ENCODE measurements at regions not wholly inside any gene's neighbourhood (a gene's known extent, or its start where the extent isn't known, plus 50 kb on each side); places are given as distances from the start of the nearest gene placed in this dataset.
A peak's percentile ranks its signal among the peaks of the same experiment; 100 is the strongest.

GRCh38 chrX:16457239-16457638 is 192.7 kb upstream of the S100G start:
- DNase-seq: no peak

GRCh38 chrX:16458208-16458607 is 191.8 kb upstream of the S100G start:
- H3K4me3 Mint-ChIP-seq: no peak overlapping the region
- no peaks in the 10 kb centered on the region for H3K36me3 Mint-ChIP-seq (ENCODE audit: low read depth)
- no peak for DNase-seq
- peaks cover 18% of the 10 kb centered on the region for H3K4me1 Mint-ChIP-seq (ENCODE audit: low read depth)
- H3K27me3 Mint-ChIP-seq (ENCODE audit: insufficient read depth): no peaks in the 10 kb centered on the region; the same call in 1 of the 2 replicates
- no peak for TF ChIP-seq CTCF (IDR thresholded peaks at IDR 0.05)
- H3K27ac Mint-ChIP-seq: no peak overlapping the region
- no peaks in the 10 kb centered on the region for H3K9me3 Mint-ChIP-seq

More at GRCh38 chrX:16457239-16457638, 192.7 kb upstream of the S100G start:
- no peak overlapping the region for H3K27ac Mint-ChIP-seq
- no peaks in the 10 kb centered on the region for H3K36me3 Mint-ChIP-seq (ENCODE audit: low read depth)
- H3K27me3 Mint-ChIP-seq (ENCODE audit: insufficient read depth): no peaks in the 10 kb centered on the region; the same call in 1 of the 2 replicates
- TF ChIP-seq CTCF (IDR thresholded peaks at IDR 0.05): no peak
- H3K9me3 Mint-ChIP-seq: no peaks in the 10 kb centered on the region
- H3K4me3 Mint-ChIP-seq: no peak overlapping the region
- peaks cover 8% of the 10 kb centered on the region for H3K4me1 Mint-ChIP-seq (ENCODE audit: low read depth)

GRCh38 chrX:16459008-16459407 is 190.9 kb upstream of the S100G start:
- H3K4me1 Mint-ChIP-seq (ENCODE audit: low read depth): peaks cover 26% of the 10 kb centered on the region
- H3K27ac Mint-ChIP-seq: no peak overlapping the region
- H3K4me3 Mint-ChIP-seq: no peak overlapping the region
- no peaks in the 10 kb centered on the region for H3K36me3 Mint-ChIP-seq (ENCODE audit: low read depth)
- no peaks in the 10 kb centered on the region for H3K9me3 Mint-ChIP-seq
- DNase-seq: no peak
- no peak for TF ChIP-seq CTCF (IDR thresholded peaks at IDR 0.05)
- no peaks in the 10 kb centered on the region for H3K27me3 Mint-ChIP-seq (ENCODE audit: insufficient read depth)

- H3K4me3 Mint-ChIP-seq: peak overlapping the region; percentile 78; the same call in 1 of the 2 replicates
- H3K27ac Mint-ChIP-seq: no peak overlapping the region
- peaks cover 3% of the 10 kb centered on the region for H3K9me3 Mint-ChIP-seq
- no peak for DNase-seq
- H3K36me3 Mint-ChIP-seq (ENCODE audit: low read depth): peaks cover 4% of the 10 kb centered on the region
- H3K27me3 Mint-ChIP-seq (ENCODE audit: insufficient read depth): no peaks in the 10 kb centered on the region
- H3K4me1 Mint-ChIP-seq (ENCODE audit: low read depth): peaks cover 47% of the 10 kb centered on the region
- TF ChIP-seq CTCF (IDR thresholded peaks at IDR 0.05): no peak
Measured at GRCh38 chrX:16461968-16462367, 188.0 kb upstream of the S100G start.

- peak; percentile 72 for DNase-seq
- Mint-ChIP-seq H3K4me1 (ENCODE audit: low read depth) (peaks cover 53% of the 10 kb centered on the region), H3K27ac (peak overlapping the region; percentile 85), H3K4me3 (peak overlapping the region; percentile 78), H3K36me3 (ENCODE audit: low read depth) (peaks cover 4% of the 10 kb centered on the region), H3K9me3 (peaks cover 3% of the 10 kb centered on the region), H3K27me3 (ENCODE audit: insufficient read depth) (no peaks in the 10 kb centered on the region)
- TF ChIP-seq CTCF (IDR thresholded peaks at IDR 0.05): no peak
Measured at GRCh38 chrX:16462912-16463311, 187.0 kb upstream of the S100G start.

GRCh38 chrX:16464369-16464768 is 185.6 kb upstream of the S100G start:
- Mint-ChIP-seq H3K4me1 (ENCODE audit: low read depth) (peaks cover 46% of the 10 kb centered on the region), H3K27ac (no peak overlapping the region), H3K9me3 (peaks cover 3% of the 10 kb centered on the region), H3K36me3 (ENCODE audit: low read depth) (peaks cover 4% of the 10 kb centered on the region), H3K27me3 (ENCODE audit: insufficient read depth) (peaks cover 1% of the 10 kb centered on the region; the same call in 1 of the 2 replicates), H3K4me3 (no peak overlapping the region)
- TF ChIP-seq CTCF (IDR thresholded peaks at IDR 0.05): no peak
- DNase-seq: no peak
